ENCODE measurements at regions not wholly inside any gene's neighbourhood (a gene's known extent, or its start where the extent isn't known, plus 50 kb on each side); places are given as distances from the start of the nearest gene placed in this dataset.

DNA sequence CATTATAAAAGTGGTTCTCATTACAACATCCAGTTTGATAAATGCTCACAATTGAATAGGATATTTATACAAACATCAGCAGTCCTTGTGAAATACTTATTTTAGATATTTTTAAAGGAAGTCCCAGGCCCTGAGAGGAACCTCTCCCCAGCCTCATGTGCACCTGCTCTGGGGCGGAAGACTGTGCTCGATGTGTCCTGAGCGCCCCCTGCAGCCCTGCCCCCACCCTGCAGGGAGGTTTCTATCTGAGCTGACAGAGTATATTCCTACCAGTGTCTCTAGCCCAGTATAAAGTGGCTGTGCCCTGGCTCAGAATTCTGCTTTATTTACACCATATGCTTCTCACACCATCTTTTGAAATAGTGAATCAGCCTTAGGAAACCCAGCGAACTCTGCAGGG lies 1349.1 kb downstream of the TMEM121 start:
- Histone ChIP-seq H3K4me3 (no peak overlapping the region), H3K27me3 (peaks cover 7 to 40% of the 10 kb centered on the region in 2 donors), H3K36me3 (no peaks in the 10 kb centered on the region), H3K9me3 (no peaks in the 10 kb centered on the region), H3K4me1 (peaks cover 0 to 8% of the 10 kb centered on the region in 2 donors), H3K27ac (no peak overlapping the region)
- peak; percentile 54 for ATAC-seq
- peak in 1 of 4 donors; percentile 69 for DNase-seq
- peak in 1 of 2 donors; percentile 25 for TF ChIP-seq CTCF (IDR thresholded peaks at IDR 0.05)
- intact Hi-C loops (cut with DNase I): no loop called here

DNA sequence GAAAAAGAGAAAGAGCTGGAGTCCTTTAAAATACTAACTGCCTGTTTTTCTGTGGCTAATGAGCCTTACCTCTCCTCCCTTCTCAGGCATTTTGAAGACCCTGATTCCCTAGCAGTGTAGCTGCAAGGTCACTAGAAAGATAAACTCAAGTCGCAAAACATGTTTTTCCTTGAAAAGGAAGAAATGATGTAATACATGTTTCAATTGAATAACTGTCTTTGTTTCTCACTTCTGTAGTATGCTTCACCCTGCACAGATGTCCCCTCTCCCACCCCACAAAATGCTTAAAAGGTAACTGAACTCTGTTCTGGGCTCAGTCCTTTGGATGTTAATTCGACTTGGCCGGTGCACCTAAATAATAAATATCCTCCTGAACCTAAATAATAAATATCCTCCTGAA lies 1350.3 kb downstream of the TMEM121 start:
- ATAC-seq (no peak), DNase-seq (no peak)
- no peak overlapping the region for H3K27ac ChIP-seq
- H3K4me1 ChIP-seq: peaks cover 0 to 8% of the 10 kb centered on the region in 2 donors
- intact Hi-C loops (cut with DNase I): no loop called here
- H3K27me3 ChIP-seq: peaks cover 7 to 37% of the 10 kb centered on the region in 2 donors
- no peak overlapping the region for H3K4me3 ChIP-seq
- no peaks in the 10 kb centered on the region for H3K36me3 ChIP-seq
- no peak for TF ChIP-seq CTCF (IDR thresholded peaks at IDR 0.05)
- H3K9me3 ChIP-seq: no peaks in the 10 kb centered on the region

DNA sequence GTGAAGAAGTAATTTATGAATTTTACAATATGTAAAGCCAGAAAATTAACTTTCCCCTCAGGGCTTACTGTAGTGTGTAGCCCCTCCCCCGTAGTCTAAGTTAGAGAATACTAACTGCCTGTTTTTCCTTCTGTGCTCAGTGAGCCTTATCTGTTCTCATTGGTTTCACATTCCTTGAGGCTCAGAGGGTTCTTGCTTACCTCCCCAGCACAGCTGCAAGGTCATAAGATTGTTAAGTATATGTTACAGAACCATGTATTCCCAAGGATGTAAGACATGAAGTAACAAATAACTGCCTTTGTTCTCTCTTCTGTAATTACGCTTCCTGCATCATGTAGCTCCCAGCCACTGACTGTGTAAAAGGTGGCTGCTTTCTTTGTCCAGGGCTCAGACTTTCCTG lies 1351.1 kb downstream of the TMEM121 start:
- Histone ChIP-seq H3K9me3 (no peaks in the 10 kb centered on the region), H3K27ac (no peak overlapping the region), H3K36me3 (no peaks in the 10 kb centered on the region), H3K4me3 (no peak overlapping the region), H3K4me1 (peaks cover 0 to 7% of the 10 kb centered on the region in 2 donors), H3K27me3 (peaks cover 7 to 32% of the 10 kb centered on the region in 2 donors)
- TF ChIP-seq CTCF (IDR thresholded peaks at IDR 0.05): no peak
- ATAC-seq (no peak), DNase-seq (no peak)
- intact Hi-C loops (cut with DNase I): no loop called here

- H3K36me3 ChIP-seq: no peaks in the 10 kb centered on the region
- H3K9me3 ChIP-seq: peaks cover 0 to 5% of the 10 kb centered on the region in 2 donors
- ATAC-seq (peak; percentile 48), DNase-seq (peak in 1 of 4 donors; percentile 79)
- H3K27ac ChIP-seq: no peak overlapping the region
- no peak overlapping the region for H3K4me3 ChIP-seq
- TF ChIP-seq CTCF (IDR thresholded peaks at IDR 0.05): peak in 1 of 2 donors; percentile 48
- H3K4me1 ChIP-seq: no peaks in the 10 kb centered on the region
- peaks cover 7 to 28% of the 10 kb centered on the region in 2 donors for H3K27me3 ChIP-seq
- intact Hi-C loops (cut with DNase I): no loop called here
Observed at GRCh38 chr14:106879241-106879640, 1352.9 kb downstream of the TMEM121 start.

DNA sequence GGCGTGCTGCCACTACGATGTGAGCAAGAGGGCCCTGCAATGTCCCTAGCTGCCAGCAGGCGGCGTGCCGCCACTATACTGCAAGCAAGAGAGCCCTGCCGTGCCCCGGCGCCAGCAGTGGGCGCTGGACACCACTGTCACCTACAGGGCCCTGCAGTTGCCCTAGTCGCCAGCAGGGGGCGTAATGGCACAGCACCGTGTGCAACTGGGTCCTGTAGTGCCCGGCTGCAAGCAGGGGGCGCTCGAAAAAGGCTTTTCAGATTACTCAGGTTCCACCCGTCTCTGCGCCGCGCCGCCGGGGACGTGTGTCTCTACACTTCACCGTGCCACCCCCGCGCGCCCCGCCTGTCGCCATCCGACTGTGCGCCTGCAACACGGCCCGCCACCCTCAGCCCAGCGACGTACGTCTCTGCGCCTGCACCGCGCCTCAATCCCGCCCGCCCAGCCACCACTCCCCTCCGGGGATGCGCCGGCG lies 1356.9 kb downstream of the TMEM121 start:
- Histone ChIP-seq H3K36me3 (no peaks in the 10 kb centered on the region), H3K27me3 (peaks cover 0 to 11% of the 10 kb centered on the region in 2 donors), H3K4me1 (no peaks in the 10 kb centered on the region), H3K9me3 (peaks cover 0 to 5% of the 10 kb centered on the region in 2 donors), H3K27ac (no peak overlapping the region), H3K4me3 (no peak overlapping the region)
- intact Hi-C loops (cut with DNase I): no loop called here
- TF ChIP-seq CTCF (IDR thresholded peaks at IDR 0.05): peak in 1 of 2 donors; percentile 30
- peak in 2 of 4 donors; percentile 2 to 77 for DNase-seq
- peak; percentile 40 for ATAC-seq

Small RNAs in the stretch of these regions (microRNA-seq; reads per million reads assigned to microRNA genes)
- gene MIR4507: 0 reads per million in 2 donors
- 0 reads per million in 2 donors for gene MIR4537
- 0 reads per million in 2 donors for gene MIR4538
- 0 reads per million in 2 donors for gene MIR4539
- 0 reads per million in 2 donors for gene MIR5195
- gene MIR8071-1: 0 reads per million in 2 donors
- gene MIR8071-2: 0 reads per million in 2 donors

Data from left lung (tissue), 4 donors.